ENCODE measurements at regions not wholly inside any gene's neighbourhood (a gene's known extent, or its start where the extent isn't known, plus 50 kb on each side); places are given as distances from the start of the nearest gene placed in this dataset.

DNA sequence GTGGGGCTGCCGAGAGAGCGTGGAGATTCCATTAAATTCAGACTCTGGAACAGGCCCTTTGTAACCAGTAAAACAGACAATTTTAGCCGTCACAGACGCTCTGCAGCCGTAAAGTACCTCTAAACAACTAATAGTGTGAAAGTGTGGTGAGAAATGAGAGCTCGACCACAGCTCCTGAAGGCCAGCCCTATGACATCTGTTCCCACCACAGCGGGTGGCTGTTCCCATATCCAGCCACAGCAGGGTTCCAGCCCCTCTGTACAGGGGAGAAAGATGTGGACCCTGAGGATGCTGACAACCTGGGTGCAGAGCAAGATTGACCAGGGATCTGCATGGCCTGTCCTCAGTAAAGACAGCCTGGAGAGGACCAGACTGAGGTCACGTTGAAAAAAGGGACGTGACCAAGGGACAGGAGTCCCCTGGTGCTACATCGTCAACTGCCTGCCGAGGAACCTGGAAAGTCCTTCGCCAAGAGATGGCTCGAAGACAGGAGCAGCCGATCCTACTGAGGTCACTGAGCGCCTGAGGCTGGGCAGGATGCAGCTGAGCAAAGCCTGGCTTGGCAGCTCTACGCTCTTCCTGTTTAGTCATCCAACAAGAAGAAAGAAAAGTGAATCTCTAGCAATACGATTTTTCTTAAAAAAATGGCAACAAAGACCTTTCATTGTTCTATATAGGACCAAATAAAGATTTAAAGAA lies 831.7 kb downstream of the RNF144A start:
- Histone ChIP-seq H2BK5ac (ENCODE audit: low read depth, low read length, poor library complexity, severe bottlenecking) (no peak overlapping the region), H2AK5ac (ENCODE audit: low read length, severe bottlenecking) (peak overlapping the region; percentile 47), H2BK12ac (ENCODE audit: low read length in 2 of 2) (no peak overlapping the region), H3K4me3 (ENCODE audit: insufficient read depth in 1 of 2, low read depth in 1 of 2, low read length in 2 of 2) (no peak overlapping the region), H2BK15ac (ENCODE audit: low read depth, poor library complexity, severe bottlenecking) (no peak overlapping the region), H4K8ac (ENCODE audit: low read length) (no peak overlapping the region), H2AFZ (ENCODE audit: low read depth, low read length) (no peak overlapping the region), H3K9ac (ENCODE audit: low read length) (no peak overlapping the region), H3K18ac (ENCODE audit: low read depth in 1 of 2, low read length in 2 of 2) (no peak overlapping the region), H3K9me3 (ENCODE audit: control insufficient read depth, low read length) (peaks cover 5% of the 10 kb centered on the region), H3K79me1 (replicated peaks; ENCODE audit: low read length, poor library complexity, severe bottlenecking) (no peaks in the 10 kb centered on the region), H3K4me2 (ENCODE audit: low read length, poor library complexity, severe bottlenecking) (no peak overlapping the region), H3K27ac (ENCODE audit: low read length, poor library complexity, severe bottlenecking) (no peak overlapping the region), H2BK120ac (ENCODE audit: low read depth, low read length) (no peak overlapping the region), H3K4ac (ENCODE audit: low read depth in 1 of 2, low read length in 2 of 2) (no peak overlapping the region), H3K36me3 (ENCODE audit: control insufficient read depth in 1 of 2, insufficient read depth in 2 of 2, low read depth in 1 of 2, low read length in 2 of 2) (no peaks in the 10 kb centered on the region), H3K27me3 (ENCODE audit: control insufficient read depth in 1 of 2, insufficient read depth in 1 of 2, low read length in 2 of 2) (no peaks in the 10 kb centered on the region), H3K14ac (ENCODE audit: low read length in 2 of 2) (no peak overlapping the region), H4K91ac (ENCODE audit: low read length) (no peak overlapping the region), H3K4me1 (ENCODE audit: control insufficient read depth, insufficient read depth, low read depth, low read length) (no peaks in the 10 kb centered on the region), H3K23ac (ENCODE audit: low read length in 2 of 2) (no peak overlapping the region)
- WGBS, result 89% methylated on average over 14 of the region's 17 CpGs
- no peak for DNase-seq

GRCh38 chr2:7749895-7750559 lies 832.8 kb downstream of the RNF144A start:
- Histone ChIP-seq H3K18ac (ENCODE audit: low read depth in 1 of 2, low read length in 2 of 2) (no peak overlapping the region), H4K91ac (ENCODE audit: low read length) (no peak overlapping the region), H3K27ac (ENCODE audit: low read length, poor library complexity, severe bottlenecking) (no peak overlapping the region), H3K79me1 (replicated peaks; ENCODE audit: low read length, poor library complexity, severe bottlenecking) (no peaks in the 10 kb centered on the region), H3K4me2 (ENCODE audit: low read length, poor library complexity, severe bottlenecking) (no peak overlapping the region), H3K9ac (ENCODE audit: low read length) (no peak overlapping the region), H3K4ac (ENCODE audit: low read depth in 1 of 2, low read length in 2 of 2) (no peak overlapping the region), H2BK15ac (ENCODE audit: low read depth, poor library complexity, severe bottlenecking) (no peak overlapping the region), H2BK12ac (ENCODE audit: low read length in 2 of 2) (no peak overlapping the region), H4K8ac (ENCODE audit: low read length) (no peak overlapping the region), H3K4me3 (ENCODE audit: insufficient read depth in 1 of 2, low read depth in 1 of 2, low read length in 2 of 2) (no peak overlapping the region), H2AK5ac (ENCODE audit: low read length, severe bottlenecking) (no peak overlapping the region), H2BK5ac (ENCODE audit: low read depth, low read length, poor library complexity, severe bottlenecking) (no peak overlapping the region), H3K36me3 (ENCODE audit: control insufficient read depth in 1 of 2, insufficient read depth in 2 of 2, low read depth in 1 of 2, low read length in 2 of 2) (no peaks in the 10 kb centered on the region), H3K14ac (ENCODE audit: low read length in 2 of 2) (no peak overlapping the region), H2BK120ac (ENCODE audit: low read depth, low read length) (no peak overlapping the region), H3K27me3 (ENCODE audit: control insufficient read depth in 1 of 2, insufficient read depth in 1 of 2, low read length in 2 of 2) (no peaks in the 10 kb centered on the region), H3K23ac (ENCODE audit: low read length in 2 of 2) (no peak overlapping the region), H2AFZ (ENCODE audit: low read depth, low read length) (no peak overlapping the region), H3K9me3 (ENCODE audit: control insufficient read depth, low read length) (peaks cover 15% of the 10 kb centered on the region), H3K4me1 (ENCODE audit: control insufficient read depth, insufficient read depth, low read depth, low read length) (no peaks in the 10 kb centered on the region)
- WGBS, result 95% methylated on average over 2 of the region's 4 CpGs
- no peak for DNase-seq

- WGBS, result 65% methylated on average over 1 of the region's 1 CpG
- no peak overlapping the region for H2BK15ac ChIP-seq (ENCODE audit: low read depth, poor library complexity, severe bottlenecking)
- no peak overlapping the region for H3K14ac ChIP-seq (ENCODE audit: low read length in 2 of 2)
- DNase-seq, result no peak
- no peaks in the 10 kb centered on the region for H3K79me1 ChIP-seq (replicated peaks; ENCODE audit: low read length, poor library complexity, severe bottlenecking)
- H2BK12ac ChIP-seq (ENCODE audit: low read length in 2 of 2), result no peak overlapping the region
- H3K4me2 ChIP-seq (ENCODE audit: low read length, poor library complexity, severe bottlenecking), result no peak overlapping the region
- H3K18ac ChIP-seq (ENCODE audit: low read depth in 1 of 2, low read length in 2 of 2), result no peak overlapping the region
- H2AFZ ChIP-seq (ENCODE audit: low read depth, low read length), result no peak overlapping the region
- H3K4me3 ChIP-seq (ENCODE audit: insufficient read depth in 1 of 2, low read depth in 1 of 2, low read length in 2 of 2), result no peak overlapping the region
- no peak overlapping the region for H4K91ac ChIP-seq (ENCODE audit: low read length)
- H3K27me3 ChIP-seq (ENCODE audit: control insufficient read depth in 1 of 2, insufficient read depth in 1 of 2, low read length in 2 of 2), result no peaks in the 10 kb centered on the region
- no peak overlapping the region for H2AK5ac ChIP-seq (ENCODE audit: low read length, severe bottlenecking)
- H3K23ac ChIP-seq (ENCODE audit: low read length in 2 of 2), result no peak overlapping the region
- no peaks in the 10 kb centered on the region for H3K4me1 ChIP-seq (ENCODE audit: control insufficient read depth, insufficient read depth, low read depth, low read length)
- H2BK5ac ChIP-seq (ENCODE audit: low read depth, low read length, poor library complexity, severe bottlenecking), result no peak overlapping the region
- peaks cover 15% of the 10 kb centered on the region for H3K9me3 ChIP-seq (ENCODE audit: control insufficient read depth, low read length)
- H3K36me3 ChIP-seq (ENCODE audit: control insufficient read depth in 1 of 2, insufficient read depth in 2 of 2, low read depth in 1 of 2, low read length in 2 of 2), result no peaks in the 10 kb centered on the region
- H3K9ac ChIP-seq (ENCODE audit: low read length), result no peak overlapping the region
- H3K27ac ChIP-seq (ENCODE audit: low read length, poor library complexity, severe bottlenecking), result no peak overlapping the region
- no peak overlapping the region for H2BK120ac ChIP-seq (ENCODE audit: low read depth, low read length)
- no peak overlapping the region for H3K4ac ChIP-seq (ENCODE audit: low read depth in 1 of 2, low read length in 2 of 2)
- no peak overlapping the region for H4K8ac ChIP-seq (ENCODE audit: low read length)
These were observed 835.1 kb downstream of the RNF144A start for GRCh38 chr2:7752291-7752690.

- H3K27ac ChIP-seq (ENCODE audit: low read length, poor library complexity, severe bottlenecking), result no peak overlapping the region
- H3K4me2 ChIP-seq (ENCODE audit: low read length, poor library complexity, severe bottlenecking), result no peak overlapping the region
- H2AK5ac ChIP-seq (ENCODE audit: low read length, severe bottlenecking), result no peak overlapping the region
- DNase-seq, result no peak
- H2BK5ac ChIP-seq (ENCODE audit: low read depth, low read length, poor library complexity, severe bottlenecking), result no peak overlapping the region
- H3K4me1 ChIP-seq (ENCODE audit: control insufficient read depth, insufficient read depth, low read depth, low read length), result no peaks in the 10 kb centered on the region
- no peak overlapping the region for H2AFZ ChIP-seq (ENCODE audit: low read depth, low read length)
- no peaks in the 10 kb centered on the region for H3K27me3 ChIP-seq (ENCODE audit: control insufficient read depth in 1 of 2, insufficient read depth in 1 of 2, low read length in 2 of 2)
- no peaks in the 10 kb centered on the region for H3K36me3 ChIP-seq (ENCODE audit: control insufficient read depth in 1 of 2, insufficient read depth in 2 of 2, low read depth in 1 of 2, low read length in 2 of 2)
- H2BK15ac ChIP-seq (ENCODE audit: low read depth, poor library complexity, severe bottlenecking), result no peak overlapping the region
- no peak overlapping the region for H3K23ac ChIP-seq (ENCODE audit: low read length in 2 of 2)
- no peak overlapping the region for H4K91ac ChIP-seq (ENCODE audit: low read length)
- peaks cover 20% of the 10 kb centered on the region for H3K9me3 ChIP-seq (ENCODE audit: control insufficient read depth, low read length)
- no peak overlapping the region for H3K4me3 ChIP-seq (ENCODE audit: insufficient read depth in 1 of 2, low read depth in 1 of 2, low read length in 2 of 2)
- H2BK120ac ChIP-seq (ENCODE audit: low read depth, low read length), result no peak overlapping the region
- no peak overlapping the region for H3K14ac ChIP-seq (ENCODE audit: low read length in 2 of 2)
- no peak overlapping the region for H2BK12ac ChIP-seq (ENCODE audit: low read length in 2 of 2)
- H3K18ac ChIP-seq (ENCODE audit: low read depth in 1 of 2, low read length in 2 of 2), result no peak overlapping the region
- no peaks in the 10 kb centered on the region for H3K79me1 ChIP-seq (replicated peaks; ENCODE audit: low read length, poor library complexity, severe bottlenecking)
- H3K4ac ChIP-seq (ENCODE audit: low read depth in 1 of 2, low read length in 2 of 2), result no peak overlapping the region
- no peak overlapping the region for H4K8ac ChIP-seq (ENCODE audit: low read length)
- no peak overlapping the region for H3K9ac ChIP-seq (ENCODE audit: low read length)
These were observed 836.6 kb downstream of the RNF144A start for GRCh38 chr2:7753777-7754176.

Data from mesenchymal stem cell (in vitro differentiated cells and primary cell).